ENCODE measurements at regions not wholly inside any gene's neighbourhood (a gene's known extent, or its start where the extent isn't known, plus 50 kb on each side); places are given as distances from the start of the nearest gene placed in this dataset.
"Not testable (repeated sequence)": the region's sequence is repeated elsewhere in the genome, so short reads cannot be mapped to it uniquely, and the experiment has no call there.

DNA sequence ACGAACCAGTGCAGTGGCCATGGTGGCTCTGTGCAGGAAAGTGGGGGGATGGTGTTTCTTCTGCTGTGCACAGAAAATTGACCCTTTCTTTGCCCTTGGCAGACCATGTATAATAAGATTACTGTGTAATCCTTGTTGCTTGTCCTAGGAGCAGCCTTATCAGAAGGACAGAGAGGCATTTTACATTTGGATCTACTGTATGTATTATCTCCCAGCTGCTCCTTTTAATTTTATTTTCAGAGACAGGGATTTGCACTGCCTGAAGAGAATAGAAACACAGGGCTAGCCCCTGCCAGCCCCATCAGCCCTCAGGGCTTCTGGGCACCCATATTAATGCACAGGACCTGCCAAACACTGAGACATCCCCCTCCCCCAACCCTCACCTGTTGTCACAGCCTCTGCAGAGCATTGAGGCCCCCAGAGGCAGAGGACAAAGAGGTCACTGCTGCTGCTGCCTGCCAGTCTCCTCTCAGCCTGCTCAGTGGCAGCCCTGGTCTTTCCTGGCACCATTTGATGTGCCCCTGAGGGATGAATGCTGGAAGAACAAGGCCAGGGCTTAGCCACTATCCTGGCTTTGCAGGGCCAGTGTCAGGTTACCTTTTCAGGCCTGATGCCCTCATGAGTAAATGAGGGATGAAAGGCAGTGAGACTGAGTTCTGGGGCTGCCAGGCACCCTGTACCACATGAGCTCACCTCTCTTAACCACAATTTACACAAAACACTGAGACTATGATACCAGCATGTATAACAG is 533.4 kb downstream of the NTRK3 start:
- DNase-seq: no peak

- no peak for DNase-seq
Measured at GRCh38 chr15:87720235-87720634, 536.3 kb downstream of the NTRK3 start.

- DNase-seq: no peak
Measured at GRCh38 chr15:87716422-87716821, 540.1 kb downstream of the NTRK3 start.

DNA sequence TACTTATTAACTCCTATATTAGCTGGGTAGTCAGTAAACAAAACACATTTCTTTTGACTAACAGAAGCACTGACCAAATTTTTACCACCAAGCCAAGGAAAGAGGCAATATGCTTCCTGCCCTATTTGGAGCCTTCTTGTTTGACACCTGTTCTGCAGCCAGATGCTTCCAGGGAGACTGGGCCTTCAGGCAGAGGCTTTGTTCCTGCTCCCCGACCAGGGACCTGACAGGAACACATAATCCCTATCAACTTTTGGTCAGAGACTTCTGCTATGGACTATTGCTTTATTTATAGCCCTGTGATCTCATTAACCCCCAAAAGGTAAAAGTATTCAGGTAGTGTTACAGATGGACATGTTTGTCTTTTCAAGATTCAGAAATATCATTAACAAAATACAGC is 541.3 kb downstream of the NTRK3 start:
- DNase-seq: no peak

- no peak for DNase-seq
Measured at GRCh38 chr15:87713475-87713879, 543.1 kb downstream of the NTRK3 start.

DNA sequence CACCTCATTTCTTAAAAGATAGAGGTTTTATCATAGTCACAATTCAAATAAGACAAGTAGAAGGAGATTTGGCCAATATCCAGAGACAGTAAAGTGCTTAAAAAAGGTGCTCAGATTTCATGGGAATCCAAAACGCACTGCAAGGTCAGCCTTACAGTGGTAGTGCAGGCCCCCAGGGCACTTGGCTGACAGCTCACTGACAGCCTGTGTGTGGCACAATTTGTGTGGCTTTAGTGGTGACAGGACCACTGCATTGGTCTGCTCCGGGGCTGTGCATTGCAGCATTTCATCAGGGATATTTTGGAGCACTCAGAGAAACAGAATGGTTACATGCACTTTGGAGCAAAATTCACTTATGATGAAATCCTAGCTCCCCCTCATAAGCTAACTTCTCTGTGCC is 544.3 kb downstream of the NTRK3 start:
- no peak for DNase-seq

DNA sequence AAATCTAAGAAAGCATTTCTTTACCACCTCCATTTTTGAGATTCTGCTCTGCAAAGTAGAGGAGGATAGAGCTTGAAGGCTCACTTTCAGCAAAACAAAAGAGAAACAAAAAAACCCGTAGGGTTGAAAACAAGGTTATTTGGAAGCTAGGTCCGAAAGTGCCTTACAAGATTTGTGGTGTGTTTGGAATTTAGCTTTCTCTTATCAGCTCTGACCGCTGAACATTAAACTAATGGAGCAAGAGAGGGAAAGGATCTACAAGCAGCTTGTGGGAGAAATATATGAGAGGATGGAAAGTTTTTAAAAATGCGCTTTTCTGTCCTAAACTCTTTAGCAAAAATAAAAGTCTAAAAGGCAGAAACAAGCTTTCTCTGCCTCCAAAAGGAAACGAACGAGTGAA is 545.5 kb downstream of the NTRK3 start:
- no peak for DNase-seq

DNA sequence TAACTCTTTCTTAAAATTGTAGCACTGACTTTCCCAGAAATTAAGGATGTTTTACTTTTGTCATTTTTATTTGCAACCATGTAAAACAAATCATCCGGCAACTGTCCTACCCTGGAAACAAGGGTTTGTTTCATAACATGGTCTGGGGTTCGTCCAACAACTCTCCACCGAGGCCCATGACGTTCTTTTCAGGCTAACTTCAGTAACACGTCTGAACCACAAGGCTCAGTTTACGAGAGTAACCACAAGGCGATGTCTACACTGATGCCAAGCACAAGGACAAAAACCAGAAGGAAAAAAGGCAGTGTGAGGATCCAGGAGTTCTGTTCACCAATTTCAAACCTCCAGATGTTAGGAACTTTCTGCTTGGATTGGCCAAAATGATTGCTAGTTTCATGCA is 546.1 kb downstream of the NTRK3 start:
- DNase-seq: no peak

GRCh38 chr15:87707566-87708130 is 548.9 kb downstream of the NTRK3 start:
- no peak for DNase-seq

DNA sequence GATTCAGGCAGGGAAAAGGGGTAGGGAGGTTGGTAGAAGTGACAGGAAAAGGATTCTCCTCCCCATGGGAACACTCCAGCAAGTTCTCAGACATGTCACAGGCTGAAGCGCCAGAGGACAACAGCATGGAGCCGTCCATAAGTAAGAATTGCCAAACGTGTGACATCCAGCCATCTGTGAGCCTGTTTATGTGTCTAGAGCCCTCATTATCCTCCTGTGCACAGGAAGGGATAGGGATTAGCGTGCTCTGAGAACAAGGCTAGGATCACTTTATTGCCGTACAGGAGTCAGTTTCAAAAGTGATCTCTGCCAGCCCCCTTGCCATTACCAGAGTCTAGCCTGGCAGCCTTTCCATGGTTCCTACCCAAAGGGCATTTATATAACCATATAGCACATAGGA is 549.5 kb downstream of the NTRK3 start:
- DNase-seq: no peak

DNA sequence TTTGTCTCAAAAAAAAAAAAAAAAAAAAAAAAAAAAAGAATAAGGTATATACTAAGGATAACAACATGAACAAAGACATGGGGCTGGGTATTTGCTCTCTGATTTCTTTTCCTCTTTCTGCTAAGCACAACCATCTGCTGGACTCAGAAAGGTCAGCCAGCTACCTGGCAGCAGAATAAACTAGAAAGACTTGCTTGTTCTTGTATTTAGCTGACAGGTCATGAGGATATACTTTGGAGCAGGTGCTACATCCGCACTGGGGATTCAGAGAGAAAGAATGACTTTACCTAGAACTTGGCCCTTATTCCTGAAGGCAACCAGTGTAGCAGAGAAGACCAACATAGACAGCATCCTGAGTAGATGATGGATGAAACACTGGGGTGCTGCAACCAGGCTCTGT is 550.5 kb downstream of the NTRK3 start:
- DNase-seq: no peak

GRCh38 chr15:87704276-87704675 is 552.3 kb downstream of the NTRK3 start:
- DNase-seq: no peak

GRCh38 chr15:87703327-87704111 is 553.0 kb downstream of the NTRK3 start:
- no peak for DNase-seq

DNA sequence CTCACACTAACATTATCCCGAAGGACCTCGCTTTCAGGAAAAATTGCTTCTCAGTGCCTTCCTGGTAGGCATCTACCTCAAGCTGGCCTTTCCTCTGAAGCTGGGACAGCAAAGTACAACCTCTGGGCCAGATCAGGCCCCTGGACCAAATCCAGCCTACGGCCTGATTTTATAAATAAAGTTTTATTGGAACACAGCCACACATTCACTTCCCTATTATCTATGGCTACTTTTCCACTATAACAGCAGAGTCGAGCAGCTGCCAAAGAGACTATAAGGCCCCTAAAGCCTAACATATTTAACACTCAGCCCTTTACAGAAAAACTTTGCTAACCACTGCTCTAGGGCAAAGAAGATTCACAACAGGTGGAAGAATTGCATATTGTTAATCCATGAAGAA is 554.3 kb downstream of the NTRK3 start:
- no peak for DNase-seq

DNA sequence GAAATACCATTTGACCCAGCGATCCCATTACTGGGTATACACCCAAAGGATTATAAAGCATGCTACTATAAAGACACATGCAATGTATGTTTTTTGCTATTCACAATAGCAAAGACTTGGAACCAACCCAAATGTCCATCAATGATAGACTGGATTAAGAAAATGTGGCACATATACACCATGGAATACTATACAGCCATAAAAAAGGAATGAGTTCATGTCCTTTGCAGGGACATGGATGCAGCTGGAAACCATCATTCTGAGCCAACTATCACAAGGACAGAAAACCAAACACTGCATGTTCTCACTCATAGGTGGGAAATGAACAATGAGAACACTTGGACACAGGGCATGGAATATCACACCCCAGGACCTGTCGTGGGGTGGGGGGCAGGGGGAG is 558.1 kb downstream of the NTRK3 start:
- not testable (repeated sequence) for DNase-seq

DNA sequence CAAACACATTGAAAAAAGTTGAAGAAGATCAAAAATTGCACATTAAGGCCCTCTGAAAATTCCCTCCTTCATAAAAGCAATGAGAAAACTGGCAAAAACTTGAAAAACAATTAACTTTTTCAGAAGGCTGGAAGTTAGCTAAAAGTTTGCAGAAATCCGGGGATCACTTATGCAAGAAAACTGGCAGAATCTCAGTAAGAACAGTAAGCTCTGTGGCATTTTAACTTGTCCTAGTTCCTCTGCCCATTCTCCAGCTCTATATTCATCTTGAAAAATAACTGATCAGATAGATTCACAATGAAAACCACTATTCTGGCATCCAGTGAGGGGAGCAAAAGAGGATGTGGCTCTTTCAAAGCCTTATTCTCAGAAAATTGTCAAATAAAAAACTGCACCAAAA is 566.8 kb downstream of the NTRK3 start:
- DNase-seq: no peak

DNA sequence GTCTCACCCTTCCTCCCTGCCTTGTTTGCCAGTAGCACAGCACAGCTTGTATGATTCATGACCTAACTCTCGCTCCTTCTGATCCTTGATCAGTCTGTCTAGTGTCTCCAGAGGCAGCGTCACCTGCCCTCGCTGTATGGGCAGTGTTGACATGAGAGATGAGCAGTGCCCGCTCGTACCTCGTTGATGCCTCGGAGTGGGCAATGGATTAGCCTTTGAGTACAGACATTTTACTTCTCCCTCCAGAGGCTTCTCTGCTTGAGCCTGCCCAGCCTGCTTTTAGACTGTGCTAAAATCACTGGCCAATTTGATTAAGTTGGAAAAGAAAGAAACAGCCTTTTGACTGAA is 569.0 kb downstream of the NTRK3 start:
- no peak for DNase-seq

GRCh38 chr15:87686841-87687522 is 569.6 kb downstream of the NTRK3 start:
- DNase-seq: no peak

- no peak for DNase-seq
Measured at GRCh38 chr15:87686339-87686738, 570.2 kb downstream of the NTRK3 start.

- no peak for DNase-seq
Measured at GRCh38 chr15:87682527-87682926, 574.0 kb downstream of the NTRK3 start.

GRCh38 chr15:87681104-87681503 is 575.4 kb downstream of the NTRK3 start:
- no peak for DNase-seq

GRCh38 chr15:87680208-87680607 is 576.3 kb downstream of the NTRK3 start:
- no peak for DNase-seq

- DNase-seq: no peak
Measured at GRCh38 chr15:87675271-87675670, 581.3 kb downstream of the NTRK3 start.

All from GF-D8 (cell line).